GM23338 (cell line): ENCODE measurements at regions not wholly inside any gene's neighbourhood (a gene's known extent, or its start where the extent isn't known, plus 50 kb on each side); places are given as distances from the start of the nearest gene placed in this dataset.

ENCODE experiments used
- ATAC-seq: fragments of 200-7000 bp; cut with Tn5 transposase; 3 replicates; pipeline ENCODE4 v1.9.1; 2020
- DNase-seq: peaks from one replicate; pipeline ENCODE4 v3.0.0-alpha.2; 2015; ENCODE audit warnings: low spot score
- H2AFZ ChIP-seq: fragments of 200-600 bp; sonication (generic); 2 replicates; pipeline ENCODE4 v1.8.0; 2016; ENCODE audit warnings: antibody characterized with exemption, mild to moderate bottlenecking, moderate library complexity
- H3F3A ChIP-seq: fragments of 200-600 bp; sonication (generic); replicated peaks from 2 replicates; pipeline ENCODE4 v1.8.0; 2017; ENCODE audit warnings: antibody characterized with exemption, mixed run types, low read depth
- H3K27ac ChIP-seq: fragments of 200-600 bp; sonication (generic); 2 replicates; pipeline ENCODE4 v1.6.1; 2016; ENCODE audit warnings: low read depth
- H3K27me3 ChIP-seq: fragments of 200-600 bp; sonication (generic); 2 replicates; pipeline ENCODE4 v1.8.0; 2016; ENCODE audit warnings: mild to moderate bottlenecking, mixed run types, moderate library complexity; ENCODE audit not compliant: insufficient read depth
- H3K36me3 ChIP-seq: fragments of 200-600 bp; sonication (generic); 2 replicates; pipeline ENCODE4 v1.8.0; 2016; ENCODE audit warnings: mild to moderate bottlenecking; ENCODE audit not compliant: insufficient read depth
- H3K4me1 ChIP-seq: fragments of 200-600 bp; sonication (generic); 2 replicates; pipeline ENCODE4 v1.8.0; 2016; ENCODE audit warnings: mild to moderate bottlenecking, moderate library complexity; ENCODE audit not compliant: insufficient read depth
- H3K4me2 ChIP-seq: fragments of 200-600 bp; sonication (generic); 2 replicates; pipeline ENCODE4 v1.7.1; 2017; ENCODE audit warnings: mixed run types
- H3K4me3 ChIP-seq: fragments of 200-600 bp; sonication (generic); 2 replicates; pipeline ENCODE4 v1.6.1; 2016; ENCODE audit warnings: mixed run types
- H3K79me2 ChIP-seq: fragments of 200-600 bp; sonication (generic); replicated peaks from 2 replicates; pipeline ENCODE4 v1.8.0; 2017; ENCODE audit warnings: mild to moderate bottlenecking; ENCODE audit not compliant: insufficient read depth
- H3K9me2 ChIP-seq: fragments of 200-600 bp; sonication (generic); 2 replicates; pipeline ENCODE4 v1.8.0; 2017; ENCODE audit not compliant: insufficient read depth
- H4K20me1 ChIP-seq: fragments of 200-600 bp; sonication (generic); replicated peaks from 2 replicates; pipeline ENCODE4 v1.8.0; 2017; ENCODE audit warnings: mild to moderate bottlenecking; ENCODE audit not compliant: insufficient read depth
- H3K27ac Mint-ChIP-seq: 2 replicates; pipeline ENCODE4 v1.8.0; 2020; ENCODE audit warnings: inconsistent platforms, mild to moderate bottlenecking, moderate library complexity, mixed read lengths
- H3K27me3 Mint-ChIP-seq: 3 replicates; pipeline ENCODE4 v1.8.0; 2022; ENCODE audit warnings: low read depth, mild to moderate bottlenecking, moderate library complexity, mixed read lengths, inconsistent platforms; ENCODE audit not compliant: insufficient read depth, poor library complexity
- H3K36me3 Mint-ChIP-seq: 3 replicates; pipeline ENCODE4 v1.8.0; 2021; ENCODE audit warnings: low read depth, mild to moderate bottlenecking, inconsistent platforms, moderate library complexity, mixed read lengths
- H3K4me1 Mint-ChIP-seq: 3 replicates; pipeline ENCODE4 v1.8.0; 2020; ENCODE audit warnings: mild to moderate bottlenecking, inconsistent platforms, mixed read lengths
- H3K4me3 Mint-ChIP-seq: 3 replicates; pipeline ENCODE4 v1.8.0; 2021; ENCODE audit warnings: moderate library complexity, mild to moderate bottlenecking, inconsistent platforms, mixed read lengths
- H3K9me3 Mint-ChIP-seq: 3 replicates; pipeline ENCODE4 v1.8.0; 2020; ENCODE audit warnings: moderate library complexity, mild to moderate bottlenecking, inconsistent platforms, mixed read lengths
- CTCF ChIP-seq, 2 experiments: fragments of 200-600 bp in 1 of 2; sonication (generic) in 1 of 2; conservative IDR thresholded peaks; 2 replicates each; pipeline versions ENCODE4 v1.5.1 to v1.6.1; 2016 to 2017; ENCODE audit warnings: antibody characterized with exemption in 2 of 2, low read depth in 2 of 2, mild to moderate bottlenecking in 2 of 2, moderate library complexity in 1 of 2
- ETS1 ChIP-seq: IDR thresholded peaks from 2 replicates; pipeline ENCODE4 v1.6.1; 2016; ENCODE audit warnings: antibody characterized with exemption
- EZH2 ChIP-seq: fragments of 200-600 bp; sonication (generic); IDR thresholded peaks from one replicate; pipeline ENCODE4 v1.8.0; 2017; ENCODE audit warnings: antibody characterized with exemption, mild to moderate bottlenecking, low read depth; ENCODE audit not compliant: unreplicated experiment
- EZH2phosphoT487 ChIP-seq: fragments of 200-600 bp; sonication (generic); IDR thresholded peaks from one replicate; pipeline ENCODE4 v1.8.1; 2018; ENCODE audit warnings: antibody characterized with exemption; ENCODE audit not compliant: unreplicated experiment
- JUNB ChIP-seq: IDR thresholded peaks from one replicate; pipeline ENCODE4 v1.6.1; 2016; ENCODE audit warnings: antibody characterized with exemption; ENCODE audit not compliant: unreplicated experiment
- NANOG ChIP-seq: IDR thresholded peaks from 2 replicates; pipeline ENCODE4 v1.6.1; 2016; ENCODE audit warnings: antibody characterized with exemption, borderline replicate concordance
- POLR2AphosphoS5 ChIP-seq: IDR thresholded peaks from 2 replicates; pipeline ENCODE4 v1.6.1; 2016; ENCODE audit warnings: antibody characterized with exemption, low read depth
- ZNF331 ChIP-seq: fragments of 250-450 bp; sonication (Bioruptor Pico); IDR thresholded peaks from 2 replicates; pipeline ENCODE4 v1.5.0; 2020; ENCODE audit warnings: low read depth, mild to moderate bottlenecking, moderate library complexity
- ZNF462 ChIP-seq: fragments of 250-450 bp; sonication (Bioruptor Pico); IDR thresholded peaks from 2 replicates; pipeline ENCODE4 v1.5.0; 2020; ENCODE audit warnings: mild to moderate bottlenecking, moderate library complexity

- Histone ChIP-seq H3F3A (no peaks in the 10 kb centered on the region), H3K79me2 (no peaks in the 10 kb centered on the region), H3K27me3 (no peaks in the 10 kb centered on the region), H3K27ac (no peak overlapping the region), H4K20me1 (no peaks in the 10 kb centered on the region), H3K36me3 (no peaks in the 10 kb centered on the region), H2AFZ (no peak overlapping the region), H3K4me1 (no peaks in the 10 kb centered on the region), H3K4me3 (no peak overlapping the region), H3K4me2 (no peak overlapping the region), H3K9me2 (no peaks in the 10 kb centered on the region)
- no peak for DNase-seq
- Mint-ChIP-seq H3K27ac (0 out of 2 replicates have a peak overlapping the region, but pooled peaks have one; percentile 4), H3K9me3 (no peaks in the 10 kb centered on the region), H3K27me3 (no peaks in the 10 kb centered on the region), H3K4me1 (no peaks in the 10 kb centered on the region), H3K4me3 (no peak overlapping the region), H3K36me3 (no peaks in the 10 kb centered on the region)
- TF ChIP-seq NANOG (no peak), EZH2phosphoT487 (no peak), ETS1 (no peak), POLR2AphosphoS5 (no peak), EZH2 (no peak), ZNF331 (CRISPR knock-in tag) (no peak)
- ATAC-seq, result no peak
Measured at GRCh38 chr5:39732166-39732565, 307.4 kb upstream of the DAB2 start.

- Histone ChIP-seq H3K27me3 (no peaks in the 10 kb centered on the region), H3K4me2 (no peak overlapping the region), H3K36me3 (no peaks in the 10 kb centered on the region), H3K4me3 (no peak overlapping the region), H2AFZ (no peak overlapping the region), H3K9me2 (no peaks in the 10 kb centered on the region), H3K4me1 (no peaks in the 10 kb centered on the region), H3F3A (no peaks in the 10 kb centered on the region), H3K79me2 (no peaks in the 10 kb centered on the region), H4K20me1 (no peaks in the 10 kb centered on the region), H3K27ac (no peak overlapping the region)
- H3K36me3 Mint-ChIP-seq, result no peaks in the 10 kb centered on the region
- no peak overlapping the region for H3K27ac Mint-ChIP-seq
- no peaks in the 10 kb centered on the region for H3K4me1 Mint-ChIP-seq
- H3K4me3 Mint-ChIP-seq, result no peak overlapping the region
- ATAC-seq (no peak), DNase-seq (no peak)
- H3K27me3 Mint-ChIP-seq, result no peaks in the 10 kb centered on the region
- H3K9me3 Mint-ChIP-seq, result no peaks in the 10 kb centered on the region
- no peak for TF ChIP-seq ETS1
- no peak for TF ChIP-seq ZNF462 (CRISPR knock-in tag)
- TF ChIP-seq CTCF (conservative IDR thresholded peaks at IDR 0.05; ENCODE audit: low read depth in 2 of 2), result no peak
- TF ChIP-seq JUNB, result no peak
- no peak for TF ChIP-seq NANOG
Measured at GRCh38 chr5:39730699-39731098, 305.9 kb upstream of the DAB2 start.
